ENCODE measurements at regions not wholly inside any gene's neighbourhood (a gene's known extent, or its start where the extent isn't known, plus 50 kb on each side); places are given as distances from the start of the nearest gene placed in this dataset.

DNA sequence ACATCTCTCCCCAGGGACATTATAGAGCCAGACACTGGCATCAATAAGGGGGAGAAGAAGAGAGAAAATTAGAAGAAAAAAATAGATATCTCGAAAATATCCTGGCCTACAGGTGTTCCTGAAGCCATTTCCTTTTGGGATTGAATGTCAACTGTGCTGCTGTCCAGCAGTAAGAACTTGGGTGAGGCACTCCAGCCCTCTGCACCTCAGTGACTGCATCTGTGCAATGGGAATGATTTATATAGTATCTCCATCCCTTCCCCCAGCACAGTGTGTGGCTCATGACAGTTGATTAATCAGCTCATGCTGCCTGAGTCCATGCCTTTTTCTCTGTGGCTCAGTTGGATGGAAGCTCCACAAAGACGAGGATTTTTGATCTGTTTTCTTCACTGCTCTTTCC lies 74.1 kb upstream of the TINAGL1 start:
- no peak for TF ChIP-seq POLR2A (IDR thresholded peaks at IDR 0.05)
- TF ChIP-seq, protein P1, sequence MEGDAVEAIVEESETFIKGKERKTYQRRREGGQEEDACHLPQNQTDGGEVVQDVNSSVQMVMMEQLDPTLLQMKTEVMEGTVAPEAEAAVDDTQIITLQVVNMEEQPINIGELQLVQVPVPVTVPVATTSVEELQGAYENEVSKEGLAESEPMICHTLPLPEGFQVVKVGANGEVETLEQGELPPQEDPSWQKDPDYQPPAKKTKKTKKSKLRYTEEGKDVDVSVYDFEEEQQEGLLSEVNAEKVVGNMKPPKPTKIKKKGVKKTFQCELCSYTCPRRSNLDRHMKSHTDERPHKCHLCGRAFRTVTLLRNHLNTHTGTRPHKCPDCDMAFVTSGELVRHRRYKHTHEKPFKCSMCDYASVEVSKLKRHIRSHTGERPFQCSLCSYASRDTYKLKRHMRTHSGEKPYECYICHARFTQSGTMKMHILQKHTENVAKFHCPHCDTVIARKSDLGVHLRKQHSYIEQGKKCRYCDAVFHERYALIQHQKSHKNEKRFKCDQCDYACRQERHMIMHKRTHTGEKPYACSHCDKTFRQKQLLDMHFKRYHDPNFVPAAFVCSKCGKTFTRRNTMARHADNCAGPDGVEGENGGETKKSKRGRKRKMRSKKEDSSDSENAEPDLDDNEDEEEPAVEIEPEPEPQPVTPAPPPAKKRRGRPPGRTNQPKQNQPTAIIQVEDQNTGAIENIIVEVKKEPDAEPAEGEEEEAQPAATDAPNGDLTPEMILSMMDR (IDR thresholded peaks at IDR 0.05 in 8 of 11, conservative IDR thresholded peaks at IDR 0.05 in 3 of 11), result no peak
- no peak for TF ChIP-seq POLR2AphosphoS5 (IDR thresholded peaks at IDR 0.05)
